ENCODE measurements at regions not wholly inside any gene's neighbourhood (a gene's known extent, or its start where the extent isn't known, plus 50 kb on each side); places are given as distances from the start of the nearest gene placed in this dataset.

- no peaks in the 10 kb centered on the region for H3K27me3 ChIP-seq
- no peaks in the 10 kb centered on the region for H3K9me3 ChIP-seq
- no peak for TF ChIP-seq CTCF (IDR thresholded peaks at IDR 0.05)
- no peaks in the 10 kb centered on the region for H3K36me3 ChIP-seq
- intact Hi-C loops (cut with DNase I): no loop called here
- DNase-seq (ENCODE audit: low spot score in 2 of 2): no peak
- no peak overlapping the region for H3K27ac ChIP-seq
- H3K4me1 ChIP-seq: no peaks in the 10 kb centered on the region
- no peak overlapping the region for H3K4me3 ChIP-seq
Observed at GRCh38 chr2:133847591-133847990, 279.3 kb upstream of the NCKAP5 start.

- TF ChIP-seq CTCF (IDR thresholded peaks at IDR 0.05): no peak
- intact Hi-C loops (cut with DNase I): no loop called here
- Histone ChIP-seq H3K4me3 (no peak overlapping the region), H3K4me1 (no peaks in the 10 kb centered on the region), H3K36me3 (no peaks in the 10 kb centered on the region), H3K27me3 (no peaks in the 10 kb centered on the region), H3K27ac (no peak overlapping the region), H3K9me3 (no peaks in the 10 kb centered on the region)
- no peak for DNase-seq (ENCODE audit: low spot score in 2 of 2)
Observed at GRCh38 chr2:133848111-133848649, 279.9 kb upstream of the NCKAP5 start.

GRCh38 chr2:133849341-133849740 lies 281.1 kb upstream of the NCKAP5 start:
- H3K4me3 ChIP-seq: no peak overlapping the region
- H3K9me3 ChIP-seq: no peaks in the 10 kb centered on the region
- no peak overlapping the region for H3K27ac ChIP-seq
- H3K27me3 ChIP-seq: no peaks in the 10 kb centered on the region
- H3K36me3 ChIP-seq: no peaks in the 10 kb centered on the region
- intact Hi-C loops (cut with DNase I): no loop called here
- no peaks in the 10 kb centered on the region for H3K4me1 ChIP-seq
- DNase-seq (ENCODE audit: low spot score in 2 of 2): no peak
- no peak for TF ChIP-seq CTCF (IDR thresholded peaks at IDR 0.05)

GRCh38 chr2:133854603-133855200 lies 286.4 kb upstream of the NCKAP5 start:
- intact Hi-C loops (cut with DNase I): no loop called here
- Histone ChIP-seq H3K27ac (no peak overlapping the region), H3K27me3 (no peaks in the 10 kb centered on the region), H3K36me3 (no peaks in the 10 kb centered on the region), H3K4me1 (no peaks in the 10 kb centered on the region), H3K9me3 (no peaks in the 10 kb centered on the region), H3K4me3 (no peak overlapping the region)
- DNase-seq (ENCODE audit: low spot score in 2 of 2): no peak
- no peak for TF ChIP-seq CTCF (IDR thresholded peaks at IDR 0.05)

- Histone ChIP-seq H3K27ac (no peak overlapping the region), H3K27me3 (no peaks in the 10 kb centered on the region), H3K4me3 (no peak overlapping the region), H3K36me3 (no peaks in the 10 kb centered on the region), H3K9me3 (no peaks in the 10 kb centered on the region), H3K4me1 (no peaks in the 10 kb centered on the region)
- intact Hi-C loops (cut with DNase I): no loop called here
- DNase-seq (ENCODE audit: low spot score in 2 of 2): no peak
- TF ChIP-seq CTCF (IDR thresholded peaks at IDR 0.05): no peak
Observed at GRCh38 chr2:133855526-133855925, 287.3 kb upstream of the NCKAP5 start.

- H3K27me3 ChIP-seq: no peaks in the 10 kb centered on the region
Observed at GRCh38 chr2:133856678-133857077, 288.4 kb upstream of the NCKAP5 start.

More at GRCh38 chr2:133856678-133857077, 288.4 kb upstream of the NCKAP5 start:
- intact Hi-C loops (cut with DNase I): no loop called here
- Histone ChIP-seq H3K4me1 (no peaks in the 10 kb centered on the region), H3K36me3 (no peaks in the 10 kb centered on the region), H3K4me3 (no peak overlapping the region), H3K9me3 (no peaks in the 10 kb centered on the region), H3K27ac (no peak overlapping the region)
- no peak for TF ChIP-seq CTCF (IDR thresholded peaks at IDR 0.05)
- DNase-seq (ENCODE audit: low spot score in 2 of 2): no peak
